Suprapubic skin (tissue), 4 donors: ENCODE measurements at regions not wholly inside any gene's neighbourhood (a gene's known extent, or its start where the extent isn't known, plus 50 kb on each side); places are given as distances from the start of the nearest gene placed in this dataset.

ENCODE experiments used
- DNase-seq, 2 donors: peaks; one replicate each; pipeline ENCODE4 v3.0.0-alpha.2; 2019; ENCODE audit warnings: low spot score in 2 of 2
- H3K27ac ChIP-seq: fragments of 200-600 bp; sonication (generic); one replicate; pipeline ENCODE4 v1.5.1; 2019
- H3K27me3 ChIP-seq: fragments of 200-600 bp; sonication (generic); one replicate; pipeline ENCODE4 v1.5.1; 2019
- H3K36me3 ChIP-seq: fragments of 200-600 bp; sonication (generic); one replicate; pipeline ENCODE4 v1.5.1; 2019
- H3K4me1 ChIP-seq: fragments of 200-600 bp; sonication (generic); one replicate; pipeline ENCODE4 v1.5.1; 2019
- H3K4me3 ChIP-seq: fragments of 200-600 bp; sonication (generic); one replicate; pipeline ENCODE4 v1.5.1; 2019; ENCODE audit warnings: mild to moderate bottlenecking
- H3K9me3 ChIP-seq: fragments of 200-600 bp; sonication (generic); one replicate; pipeline ENCODE4 v1.5.1; 2019
- EP300 ChIP-seq: sonication (generic); formaldehyde crosslinking; IDR thresholded peaks from one replicate; pipeline ENCODE4 v1.6.1; 2017; ENCODE audit warnings: antibody characterized with exemption
- POLR2A ChIP-seq, 2 donors: fragments of 450-650 bp; IDR thresholded peaks; one replicate each; pipeline ENCODE4 v1.6.1; 2017; ENCODE audit warnings: antibody characterized with exemption in 2 of 2, mild to moderate bottlenecking in 2 of 2, moderate library complexity in 2 of 2
- POLR2AphosphoS5 ChIP-seq, 3 donors: sonication (generic); formaldehyde crosslinking; IDR thresholded peaks; one replicate each; pipeline ENCODE4 v1.6.1; 2017; ENCODE audit warnings: antibody characterized with exemption in 3 of 3
- WGBS: methylation state at CpG from one replicate; pipeline ENCODE4 v1.1.5; 2018; 5-methylcytosine and 5-hydroxymethylcytosine counted together
- TF ChIP-seq, protein P1 (sequence below), 2 donors: fragments of 200-600 bp in 1 of 2; fragments of 450-650 bp in 1 of 2; sonication (generic) in 1 of 2; IDR thresholded peaks; one replicate each; pipeline ENCODE4 v1.5.1; 2016 to 2019; ENCODE audit warnings: antibody characterized with exemption in 2 of 2, mild to moderate bottlenecking in 1 of 2, moderate library complexity in 1 of 2

DNA sequence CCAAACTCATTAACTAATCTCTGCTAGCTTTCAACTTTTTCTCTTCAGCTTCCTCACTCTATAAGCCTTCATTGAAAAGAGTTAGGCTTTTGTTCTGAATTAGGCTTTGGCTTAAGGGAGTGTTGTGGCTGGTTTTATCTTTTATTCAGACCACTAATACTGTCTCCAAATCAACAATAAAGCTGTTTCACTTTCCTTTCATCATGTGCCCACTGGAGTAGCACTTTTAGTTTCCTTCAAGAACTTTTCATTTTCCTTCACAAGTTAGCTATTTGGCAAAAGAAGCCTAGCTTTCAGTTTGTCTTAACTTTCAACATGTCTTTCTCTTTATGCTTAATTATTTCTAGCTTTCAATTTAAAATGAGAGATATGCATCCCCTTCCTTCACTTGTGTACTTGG is 271.7 kb upstream of the FSIP2 start:
- no peak for DNase-seq
- TF ChIP-seq POLR2A (IDR thresholded peaks at IDR 0.05) (no peak), POLR2AphosphoS5 (IDR thresholded peaks at IDR 0.05) (no peak), EP300 (no peak)
- TF ChIP-seq, protein P1, sequence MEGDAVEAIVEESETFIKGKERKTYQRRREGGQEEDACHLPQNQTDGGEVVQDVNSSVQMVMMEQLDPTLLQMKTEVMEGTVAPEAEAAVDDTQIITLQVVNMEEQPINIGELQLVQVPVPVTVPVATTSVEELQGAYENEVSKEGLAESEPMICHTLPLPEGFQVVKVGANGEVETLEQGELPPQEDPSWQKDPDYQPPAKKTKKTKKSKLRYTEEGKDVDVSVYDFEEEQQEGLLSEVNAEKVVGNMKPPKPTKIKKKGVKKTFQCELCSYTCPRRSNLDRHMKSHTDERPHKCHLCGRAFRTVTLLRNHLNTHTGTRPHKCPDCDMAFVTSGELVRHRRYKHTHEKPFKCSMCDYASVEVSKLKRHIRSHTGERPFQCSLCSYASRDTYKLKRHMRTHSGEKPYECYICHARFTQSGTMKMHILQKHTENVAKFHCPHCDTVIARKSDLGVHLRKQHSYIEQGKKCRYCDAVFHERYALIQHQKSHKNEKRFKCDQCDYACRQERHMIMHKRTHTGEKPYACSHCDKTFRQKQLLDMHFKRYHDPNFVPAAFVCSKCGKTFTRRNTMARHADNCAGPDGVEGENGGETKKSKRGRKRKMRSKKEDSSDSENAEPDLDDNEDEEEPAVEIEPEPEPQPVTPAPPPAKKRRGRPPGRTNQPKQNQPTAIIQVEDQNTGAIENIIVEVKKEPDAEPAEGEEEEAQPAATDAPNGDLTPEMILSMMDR (IDR thresholded peaks at IDR 0.05), result no peak
- no peaks in the 10 kb centered on the region for H3K27me3 ChIP-seq
- no peak overlapping the region for H3K4me3 ChIP-seq
- no peaks in the 10 kb centered on the region for H3K4me1 ChIP-seq
- no peak overlapping the region for H3K27ac ChIP-seq
- no peaks in the 10 kb centered on the region for H3K9me3 ChIP-seq
- no peaks in the 10 kb centered on the region for H3K36me3 ChIP-seq

DNA sequence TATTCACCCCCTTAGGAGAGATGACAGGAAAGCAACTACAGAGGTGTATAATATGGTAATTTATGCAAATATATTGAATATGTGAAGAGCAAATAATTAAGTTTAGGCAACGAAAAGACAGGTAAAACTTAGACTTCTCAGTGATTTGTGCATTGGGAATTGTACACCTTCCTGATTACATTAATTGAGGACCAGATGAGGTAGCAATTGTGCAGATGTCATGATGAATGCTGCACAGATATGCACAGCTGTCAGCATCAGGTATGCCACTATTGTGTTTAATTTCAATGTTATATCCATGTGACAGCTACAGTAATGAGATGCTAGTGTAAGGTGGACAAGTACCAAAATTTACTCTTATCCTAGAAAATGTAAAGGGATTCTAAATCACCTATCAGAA is 267.2 kb upstream of the FSIP2 start:
- Histone ChIP-seq H3K9me3 (no peaks in the 10 kb centered on the region), H3K27ac (no peak overlapping the region), H3K4me3 (no peak overlapping the region), H3K27me3 (no peaks in the 10 kb centered on the region), H3K36me3 (no peaks in the 10 kb centered on the region), H3K4me1 (no peaks in the 10 kb centered on the region)
- TF ChIP-seq, protein P1 (IDR thresholded peaks at IDR 0.05), result no peak
- TF ChIP-seq EP300 (no peak), POLR2A (IDR thresholded peaks at IDR 0.05) (no peak), POLR2AphosphoS5 (IDR thresholded peaks at IDR 0.05) (no peak)
- no peak for DNase-seq
- 74% methylated on average over 1 of the region's 1 CpG for WGBS

DNA sequence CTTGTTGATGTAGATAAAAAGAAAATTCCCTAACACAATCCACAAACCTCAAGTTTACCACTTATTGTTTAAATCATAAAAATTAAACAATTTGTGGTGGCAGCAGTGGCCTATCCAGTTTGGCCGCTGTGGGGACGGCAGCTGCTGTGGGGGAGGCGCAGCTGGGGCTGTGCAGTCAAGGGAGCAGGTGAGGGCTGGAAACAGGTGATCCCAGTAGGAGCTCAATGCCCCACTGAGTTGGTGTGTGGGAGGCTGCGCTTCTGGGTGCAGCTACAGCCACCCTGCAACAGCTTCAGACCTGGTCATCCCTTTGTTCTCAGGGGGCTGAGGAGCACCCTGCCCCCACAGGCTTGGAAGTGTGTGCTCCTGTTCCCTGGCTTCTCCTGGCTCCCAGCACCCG is 266.0 kb upstream of the FSIP2 start:
- Histone ChIP-seq H3K9me3 (no peaks in the 10 kb centered on the region), H3K4me1 (no peaks in the 10 kb centered on the region), H3K36me3 (no peaks in the 10 kb centered on the region), H3K27ac (no peak overlapping the region), H3K27me3 (no peaks in the 10 kb centered on the region), H3K4me3 (no peak overlapping the region)
- no peak for DNase-seq
- 86% methylated on average over 5 of the region's 5 CpGs for WGBS
- no peak for TF ChIP-seq EP300
- TF ChIP-seq POLR2AphosphoS5 (IDR thresholded peaks at IDR 0.05), result no peak
- no peak for TF ChIP-seq POLR2A (IDR thresholded peaks at IDR 0.05)
- TF ChIP-seq, protein P1 (IDR thresholded peaks at IDR 0.05), result no peak

DNA sequence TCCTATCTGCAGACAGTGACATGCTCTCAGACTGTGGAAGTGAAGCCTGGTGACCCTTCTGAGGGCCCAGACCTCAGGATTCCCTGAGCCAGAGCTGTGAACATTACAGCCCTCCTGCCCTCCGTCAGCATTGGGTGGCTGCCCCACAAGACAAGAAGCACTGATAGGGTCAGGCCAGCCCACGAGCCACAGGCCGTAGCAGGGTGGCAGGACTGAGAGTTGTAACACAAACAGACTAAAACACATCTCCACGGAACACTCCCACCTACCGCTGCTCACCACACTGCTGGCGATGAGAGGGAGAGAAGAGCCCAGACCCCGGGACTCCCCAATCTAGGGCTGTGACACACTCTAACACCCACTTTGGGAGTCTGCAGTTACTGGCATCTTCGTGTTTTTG is 264.8 kb upstream of the FSIP2 start:
- Histone ChIP-seq H3K27ac (no peak overlapping the region), H3K36me3 (no peaks in the 10 kb centered on the region), H3K9me3 (no peaks in the 10 kb centered on the region), H3K4me1 (no peaks in the 10 kb centered on the region), H3K4me3 (no peak overlapping the region), H3K27me3 (no peaks in the 10 kb centered on the region)
- WGBS, result 93% methylated on average over 8 of the region's 8 CpGs
- DNase-seq, result no peak
- no peak for TF ChIP-seq POLR2A (IDR thresholded peaks at IDR 0.05)

DNA sequence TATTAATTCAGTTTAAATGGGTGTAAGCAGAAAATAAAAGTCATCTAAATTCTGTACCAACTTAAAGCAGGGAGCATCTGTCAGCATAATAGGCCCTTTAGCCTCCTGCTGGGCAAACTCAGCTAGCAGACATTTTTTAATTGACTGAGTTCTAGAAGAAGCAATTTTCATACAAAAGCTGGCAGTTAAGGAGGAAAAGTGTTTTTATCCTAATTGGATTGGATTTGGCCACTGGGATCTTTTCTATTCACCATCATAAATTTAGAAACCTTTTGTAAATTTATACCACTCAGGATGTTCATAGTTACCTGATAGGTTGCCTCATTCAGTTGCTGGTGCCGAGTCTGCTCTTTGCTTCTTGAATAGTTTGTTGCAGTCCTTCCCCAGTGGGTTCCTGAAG is 262.7 kb upstream of the FSIP2 start:
- H3K27ac ChIP-seq, result no peak overlapping the region
- TF ChIP-seq POLR2A (IDR thresholded peaks at IDR 0.05) (no peak), POLR2AphosphoS5 (IDR thresholded peaks at IDR 0.05) (no peak), EP300 (no peak)
- TF ChIP-seq, protein P1 (IDR thresholded peaks at IDR 0.05), result no peak
- H3K9me3 ChIP-seq, result no peaks in the 10 kb centered on the region
- no peak for DNase-seq
- H3K36me3 ChIP-seq, result no peaks in the 10 kb centered on the region
- WGBS, result 75% methylated on average over 1 of the region's 1 CpG
- no peak overlapping the region for H3K4me3 ChIP-seq
- H3K27me3 ChIP-seq, result no peaks in the 10 kb centered on the region
- H3K4me1 ChIP-seq, result no peaks in the 10 kb centered on the region

DNA sequence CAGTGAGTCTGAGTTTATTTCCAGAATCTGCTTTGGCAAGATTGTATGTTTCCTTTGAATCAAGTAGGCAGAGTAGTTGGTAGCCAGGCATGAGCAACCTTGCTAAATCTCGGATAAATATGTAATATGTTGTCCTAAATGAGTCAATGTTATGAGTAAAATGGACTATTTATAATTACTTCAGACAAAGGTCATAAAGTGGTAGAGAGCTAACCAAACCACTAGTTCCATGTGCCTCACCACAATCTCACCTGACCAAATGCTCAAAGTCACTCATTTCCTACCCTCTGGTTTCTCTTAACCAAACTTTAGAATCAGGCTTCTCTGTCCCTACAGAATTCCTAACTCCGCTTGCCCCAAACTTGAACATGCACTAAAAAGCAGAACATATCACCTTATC is 261.2 kb upstream of the FSIP2 start:
- no peaks in the 10 kb centered on the region for H3K4me1 ChIP-seq
- no peaks in the 10 kb centered on the region for H3K9me3 ChIP-seq
- no peak overlapping the region for H3K27ac ChIP-seq
- no peak overlapping the region for H3K4me3 ChIP-seq
- 87% methylated on average over 2 of the region's 2 CpGs for WGBS
- H3K36me3 ChIP-seq, result no peaks in the 10 kb centered on the region
- no peak for DNase-seq
- no peaks in the 10 kb centered on the region for H3K27me3 ChIP-seq
- no peak for TF ChIP-seq POLR2A (IDR thresholded peaks at IDR 0.05)
- no peak for TF ChIP-seq POLR2AphosphoS5 (IDR thresholded peaks at IDR 0.05)
- TF ChIP-seq, protein P1 (IDR thresholded peaks at IDR 0.05), result no peak
- TF ChIP-seq EP300, result no peak
